H4 (cell line): ENCODE measurements at regions not wholly inside any gene's neighbourhood (a gene's known extent, or its start where the extent isn't known, plus 50 kb on each side); places are given as distances from the start of the nearest gene placed in this dataset.

Experiments used
- DNase-seq: peaks from one replicate; pipeline ENCODE4 v3.0.0-alpha.2; 2015; ENCODE audit warnings: low spot score

DNA sequence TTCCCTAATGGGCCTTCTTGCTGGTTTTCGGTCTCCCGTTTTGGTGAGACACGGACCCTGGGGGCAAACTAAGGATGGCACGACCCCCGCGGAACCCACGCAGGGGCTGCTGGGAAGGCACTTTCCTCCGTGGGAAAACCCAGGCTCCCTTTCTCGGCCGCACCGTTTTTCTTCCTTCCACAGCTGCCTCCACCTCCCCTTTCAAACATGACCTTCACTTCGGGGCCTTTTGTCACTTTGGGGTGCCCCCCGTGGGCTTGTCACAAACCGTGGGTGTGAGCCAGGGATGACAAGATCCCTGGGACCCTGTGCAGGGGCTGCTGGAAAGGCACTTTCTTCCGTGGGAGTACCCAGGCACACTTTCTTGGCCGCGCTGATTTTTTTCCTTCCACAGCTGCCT is 268.7 kb downstream of the ALG10 start:
- no peak for DNase-seq

DNA sequence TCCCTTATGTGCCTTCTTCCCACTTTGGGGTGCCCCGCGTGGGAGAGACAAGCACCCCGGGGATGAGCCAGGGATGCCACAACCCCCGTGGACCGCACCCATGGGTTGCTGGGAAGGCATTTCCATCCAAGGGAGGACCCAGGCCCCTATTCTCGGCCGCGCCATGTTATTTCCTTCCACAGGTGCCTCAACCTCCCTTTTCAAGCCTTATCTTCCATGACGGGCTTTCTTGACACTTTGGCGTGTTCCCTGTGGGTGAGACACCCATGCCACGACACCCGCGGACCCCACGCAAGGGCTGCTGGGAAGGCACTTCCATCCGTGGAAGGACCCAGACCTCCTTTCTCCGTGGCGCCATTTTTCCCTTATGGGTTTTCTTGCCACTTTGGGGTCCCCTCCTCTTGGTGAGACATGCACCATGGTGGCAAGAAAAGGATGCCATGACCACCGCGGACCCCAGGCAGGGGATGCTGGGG is 269.2 kb downstream of the ALG10 start:
- DNase-seq = no peak

DNA sequence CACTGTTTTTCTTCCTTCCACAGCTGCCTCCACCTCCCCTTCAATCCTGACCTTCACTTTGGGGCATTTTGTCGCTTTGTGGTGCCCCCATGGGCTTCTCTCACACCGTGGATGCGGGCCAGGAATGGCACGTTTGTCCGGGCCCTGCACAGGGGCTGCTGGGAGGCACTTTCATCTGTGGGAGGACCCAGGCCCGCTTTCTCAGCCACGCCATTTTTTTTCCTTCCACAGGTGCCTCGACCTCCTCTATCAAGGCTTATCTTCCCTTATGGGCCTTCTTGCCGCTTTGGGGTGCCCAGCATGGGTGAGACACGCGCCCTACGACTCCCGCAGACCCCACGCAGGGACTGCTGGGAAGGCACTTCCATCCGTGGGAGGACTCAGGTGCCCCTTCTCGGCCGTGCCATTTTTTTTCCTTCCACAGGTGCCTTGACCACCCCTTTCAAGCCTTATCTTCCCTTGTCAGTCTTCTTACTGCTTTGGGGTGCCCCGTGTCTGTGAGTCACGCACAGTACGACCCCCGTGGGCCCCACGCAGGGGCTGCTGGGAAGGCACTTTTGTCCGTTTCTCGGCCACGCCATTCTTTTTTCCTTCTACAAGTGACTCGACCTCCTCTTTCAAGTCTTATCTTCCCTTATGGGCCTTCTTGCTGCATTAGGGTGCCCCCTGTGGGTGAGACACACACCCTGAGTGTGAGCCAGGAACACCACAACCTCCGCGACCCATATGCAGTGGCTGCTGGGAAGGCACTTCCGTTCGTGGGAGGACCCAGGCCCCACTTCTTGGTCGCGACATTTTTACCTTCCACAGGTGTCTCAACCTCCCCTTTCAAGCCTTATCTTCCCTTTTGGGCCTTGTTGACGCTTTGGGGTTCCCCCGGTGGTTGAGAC is 270.7 kb downstream of the ALG10 start:
- DNase-seq = no peak

DNA sequence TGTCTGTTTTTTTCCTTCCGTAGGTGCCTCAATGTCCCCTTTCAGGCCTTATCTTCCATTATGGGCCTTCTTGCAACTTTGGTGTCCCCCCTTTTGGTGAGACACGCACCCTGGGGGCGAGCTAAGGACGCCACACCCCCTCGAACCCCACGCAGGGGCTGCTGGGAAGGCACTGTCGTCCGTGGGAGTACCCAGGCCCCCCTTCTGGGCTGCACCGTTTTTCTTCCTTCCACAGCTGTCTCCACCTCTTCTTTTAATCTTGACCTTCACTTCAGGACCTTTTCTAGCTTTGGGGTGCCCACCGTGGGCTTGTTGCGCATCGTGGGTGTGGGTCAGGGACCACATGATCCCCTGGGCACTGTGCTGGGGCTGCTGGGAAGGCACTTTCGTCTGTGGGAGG is 271.8 kb downstream of the ALG10 start:
- DNase-seq = no peak

DNA sequence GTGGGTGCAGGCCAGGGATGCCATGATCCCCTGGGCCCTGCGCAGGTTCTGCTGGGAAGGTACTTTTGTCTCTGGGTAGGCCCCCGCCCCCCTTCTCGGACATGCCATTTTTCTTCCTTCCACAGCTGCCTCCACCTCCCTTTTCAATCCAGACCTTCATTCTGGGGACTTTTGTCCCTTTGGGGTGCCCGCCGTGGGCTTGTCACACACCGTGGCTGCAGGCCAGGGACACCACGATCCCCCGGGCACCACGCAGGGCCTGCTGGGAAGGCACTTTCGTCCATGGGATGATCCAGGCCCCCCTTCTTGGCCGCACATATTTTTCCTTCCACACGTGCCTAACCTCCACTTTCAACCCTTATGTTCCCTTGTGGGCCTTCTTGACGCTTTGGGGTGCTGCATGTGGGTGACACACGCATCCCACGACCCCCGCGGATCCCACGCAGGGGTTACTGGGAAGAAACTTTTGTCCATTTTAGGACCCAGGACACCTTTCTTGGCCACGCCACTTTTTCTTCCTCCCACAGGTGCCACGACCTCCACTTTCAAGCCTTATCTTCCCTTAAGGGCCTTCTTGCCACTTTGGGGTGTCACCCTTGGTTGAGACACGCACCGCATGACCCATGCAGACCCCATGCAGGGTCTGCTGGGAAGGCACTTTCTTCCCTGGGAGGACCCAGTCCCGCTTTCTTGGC is 272.5 kb downstream of the ALG10 start:
- no peak for DNase-seq

DNA sequence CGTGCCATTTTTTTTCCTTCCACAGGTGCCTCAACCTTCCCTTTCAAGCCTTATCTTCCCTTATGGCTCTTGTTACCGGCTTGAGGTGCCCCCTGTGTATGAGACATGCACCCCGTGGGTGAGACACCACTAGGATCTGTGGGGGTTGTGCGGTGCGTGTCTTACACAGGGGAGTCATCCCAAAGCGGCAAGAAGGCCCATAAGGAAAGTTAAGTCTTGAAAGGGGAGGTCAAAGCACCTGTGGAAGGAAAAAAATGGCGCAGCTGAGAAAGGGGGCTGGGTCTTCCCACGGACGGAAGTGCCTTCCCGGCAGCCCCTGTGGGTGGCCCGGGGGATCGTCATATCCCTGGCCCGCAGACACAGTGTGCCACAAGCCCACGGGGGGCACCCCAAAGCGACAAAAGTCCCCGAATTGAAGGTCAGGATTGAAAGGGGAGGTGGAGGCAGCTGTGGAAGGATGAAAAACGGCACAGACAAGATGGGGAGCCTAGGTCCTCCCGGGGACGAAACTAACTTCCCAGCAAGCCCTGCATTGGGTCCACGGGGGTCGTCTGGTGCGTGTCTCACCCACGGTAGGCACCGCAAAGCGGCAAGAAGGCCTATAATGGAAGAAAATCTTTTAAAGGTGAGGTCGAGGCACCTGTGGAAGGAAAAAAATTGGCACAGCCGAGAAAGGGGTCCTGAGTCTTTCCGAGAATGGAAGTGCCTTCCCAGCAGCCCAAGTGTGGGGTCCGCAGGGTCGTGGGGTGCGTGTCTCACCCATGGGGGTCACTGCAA is 273.3 kb downstream of the ALG10 start:
- DNase-seq = no peak

DNA sequence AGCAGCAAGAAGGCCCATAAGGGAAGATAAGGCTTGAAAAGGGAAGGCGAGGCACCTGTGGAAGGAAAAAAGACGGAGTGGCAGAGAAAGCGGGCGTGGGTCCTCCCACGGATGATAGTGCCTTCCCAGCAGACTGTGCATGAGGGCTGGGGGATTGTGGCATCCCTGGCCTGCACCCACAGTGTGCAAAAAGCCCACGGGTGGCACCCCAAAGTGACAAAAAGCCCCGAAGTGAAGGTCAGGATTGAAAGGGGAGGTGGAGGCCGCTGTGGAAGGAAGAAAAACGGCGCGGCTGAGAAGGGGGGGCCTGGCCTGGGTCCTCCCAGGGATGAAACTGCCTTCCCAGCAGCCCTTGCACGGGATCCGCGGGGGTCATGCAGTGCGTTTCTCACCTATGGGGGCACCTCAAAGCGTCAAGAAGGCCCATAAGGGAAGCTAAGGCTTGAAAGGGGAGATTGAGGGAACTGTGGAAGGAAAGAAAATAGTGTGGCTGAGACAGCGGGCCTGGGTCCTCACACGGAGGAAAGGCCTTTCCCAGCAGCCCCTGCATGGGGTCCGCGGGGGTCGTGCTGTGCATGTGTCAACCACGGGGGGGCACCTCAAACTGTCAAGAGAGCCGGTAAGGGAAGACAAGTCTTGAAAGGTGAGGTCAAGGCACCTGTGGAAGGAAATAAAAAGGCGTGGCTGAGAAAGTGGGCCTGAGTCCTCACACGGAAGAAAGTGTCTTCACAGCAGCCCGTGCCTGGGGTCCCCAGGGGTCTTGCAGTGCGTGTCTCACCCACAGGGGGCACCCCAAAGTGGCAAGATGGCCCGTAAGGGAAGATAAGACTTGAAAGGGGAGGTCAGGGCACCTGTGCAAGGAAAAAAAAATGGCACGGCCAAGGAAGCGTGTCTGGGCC is 274.1 kb downstream of the ALG10 start:
- DNase-seq = no peak

DNA sequence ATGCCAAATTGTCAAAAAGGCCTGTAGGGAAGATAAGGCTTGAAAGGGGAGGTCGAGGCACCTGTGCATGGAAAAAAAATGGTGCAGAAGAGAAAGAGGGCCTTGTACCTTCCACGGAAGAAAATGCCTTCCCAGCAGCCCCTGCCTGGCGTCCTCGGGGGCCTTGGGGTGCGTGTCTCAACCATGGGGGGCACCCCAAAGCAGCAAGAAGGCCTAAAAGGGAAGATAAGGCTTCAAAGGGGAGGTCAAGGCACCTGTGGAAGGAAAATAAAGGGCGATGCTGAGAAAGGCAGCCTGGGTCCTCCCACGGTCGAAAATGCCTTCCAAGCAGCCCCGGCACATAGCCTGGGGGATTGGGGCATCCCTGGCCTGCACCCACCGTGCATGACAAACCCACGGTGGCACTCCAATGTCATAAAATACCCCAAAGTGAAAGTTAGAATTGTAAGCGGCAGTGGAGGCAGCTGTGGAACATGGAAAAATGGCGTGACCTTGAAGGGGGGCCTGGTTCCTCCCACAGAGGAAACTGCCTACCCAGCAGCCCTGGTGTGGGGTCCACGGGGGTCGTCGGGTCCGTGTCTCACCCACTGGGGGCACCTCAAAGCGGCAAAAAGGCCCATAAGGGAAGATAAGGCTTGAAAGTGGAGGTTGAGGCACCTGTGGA is 275.0 kb downstream of the ALG10 start:
- DNase-seq = no peak

DNA sequence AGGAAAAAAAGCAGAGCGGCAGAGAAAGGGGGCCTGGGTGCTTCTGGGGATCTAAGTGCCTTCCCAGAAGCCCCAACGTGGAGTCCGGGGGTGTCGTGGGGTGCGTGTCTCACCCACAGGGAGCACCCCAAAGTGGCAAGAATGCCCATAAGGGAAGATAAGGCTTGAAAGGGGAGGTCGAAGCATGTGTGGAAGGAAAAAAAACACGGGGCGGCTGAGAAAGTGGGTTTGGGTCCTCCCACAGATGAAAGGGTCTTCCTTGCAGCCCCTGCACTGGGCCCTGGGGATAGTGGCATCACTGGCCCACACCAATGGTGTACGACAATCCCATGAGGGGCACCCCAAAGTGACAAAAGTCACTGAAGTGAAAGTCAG is 275.5 kb downstream of the ALG10 start:
- no peak for DNase-seq

DNA sequence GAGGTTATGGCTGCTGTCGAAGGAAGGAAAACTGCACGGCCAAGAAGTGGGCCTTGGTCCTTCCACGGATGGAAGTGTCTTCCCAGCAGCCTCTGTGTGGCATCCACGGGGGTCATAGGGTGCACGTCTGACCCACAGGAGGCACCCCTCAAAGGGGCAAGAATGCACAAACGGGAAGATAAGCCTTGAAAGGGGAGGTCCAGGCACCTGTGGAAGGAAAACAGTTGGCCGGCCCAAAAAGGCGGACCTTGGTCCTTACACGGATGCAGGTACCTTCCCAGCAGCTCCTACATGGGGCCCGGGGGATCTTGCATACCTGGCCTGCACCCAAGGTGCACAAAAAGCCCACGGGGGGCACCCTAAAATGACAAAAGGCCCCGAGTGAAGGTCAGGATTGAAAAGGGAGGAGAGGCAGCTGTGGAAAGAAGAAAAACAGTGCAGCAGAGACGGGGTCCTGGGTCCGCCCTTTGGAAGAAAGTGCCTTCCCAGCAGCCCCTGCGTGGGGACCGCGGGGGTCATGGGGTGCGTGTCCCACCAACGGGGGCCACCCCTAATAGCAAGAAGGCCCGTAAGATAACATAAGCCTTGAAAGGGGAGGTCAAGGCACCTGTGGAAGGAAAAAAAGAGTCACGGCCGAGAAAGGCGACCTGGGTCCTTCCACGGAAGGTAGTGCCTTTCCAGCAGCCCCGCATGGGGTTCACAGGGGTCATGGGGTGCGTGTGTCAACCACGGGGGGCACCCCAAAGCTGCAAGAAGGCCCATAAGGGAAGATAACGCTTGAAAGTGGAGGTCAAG is 276.1 kb downstream of the ALG10 start:
- DNase-seq = no peak

DNA sequence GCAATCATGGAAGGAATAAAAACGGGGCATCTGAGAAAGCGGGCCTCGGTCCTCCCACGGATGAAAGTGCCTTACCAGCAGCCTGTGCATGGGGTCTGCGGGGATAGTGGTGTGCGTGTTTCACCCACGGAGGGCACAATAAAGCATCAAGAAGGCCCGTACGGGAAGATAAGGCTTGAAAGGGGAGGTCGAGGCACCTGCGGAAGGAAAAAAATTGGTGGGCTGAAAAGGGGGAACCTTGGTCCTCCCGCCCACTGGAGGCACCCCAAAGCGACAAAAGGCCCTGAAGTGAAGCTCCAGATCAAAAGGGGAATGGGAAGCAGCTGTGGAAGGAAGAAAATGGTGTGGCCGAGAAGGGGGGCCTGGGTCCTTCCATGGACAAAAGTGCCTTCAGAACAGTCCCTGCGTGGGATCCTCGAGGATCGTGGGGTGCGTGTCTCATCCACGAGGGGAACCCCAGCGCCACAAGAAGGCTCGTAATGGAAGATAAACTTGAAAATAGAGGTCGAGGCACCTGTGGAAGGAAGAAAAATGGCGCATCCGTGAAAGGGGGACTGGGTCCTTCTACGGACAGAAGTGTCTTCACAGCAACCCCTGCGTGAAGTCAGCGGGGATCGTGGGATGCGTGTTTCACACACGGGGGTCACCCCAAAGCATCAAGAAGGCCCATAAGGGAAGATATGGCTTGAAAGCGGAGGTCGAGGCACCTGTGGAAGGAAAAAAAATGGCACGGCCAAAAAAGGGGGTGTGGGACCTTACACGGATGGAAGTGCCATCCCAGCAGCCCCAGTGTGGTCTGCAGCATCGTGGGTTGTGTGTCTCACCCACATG is 276.9 kb downstream of the ALG10 start:
- no peak for DNase-seq

DNA sequence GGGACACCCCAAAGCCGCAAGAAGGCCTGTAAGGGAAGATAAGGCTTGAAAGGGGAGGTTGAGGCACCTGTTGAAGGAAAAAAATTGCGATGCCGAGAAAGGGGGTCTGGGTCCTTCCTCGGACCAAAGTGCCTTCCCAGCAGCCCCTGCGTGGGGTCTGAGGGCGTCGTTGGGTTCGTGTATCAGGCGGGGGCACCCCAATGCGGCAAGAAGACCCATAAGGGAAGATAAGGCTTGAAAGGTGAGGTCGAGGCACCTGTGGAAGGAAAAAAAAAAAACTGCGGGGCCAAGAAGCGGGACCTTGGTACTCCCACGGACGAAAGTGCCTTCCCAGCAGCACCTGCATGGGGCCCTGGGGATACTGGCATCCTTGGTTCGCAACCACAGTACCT is 277.5 kb downstream of the ALG10 start:
- DNase-seq = no peak

DNA sequence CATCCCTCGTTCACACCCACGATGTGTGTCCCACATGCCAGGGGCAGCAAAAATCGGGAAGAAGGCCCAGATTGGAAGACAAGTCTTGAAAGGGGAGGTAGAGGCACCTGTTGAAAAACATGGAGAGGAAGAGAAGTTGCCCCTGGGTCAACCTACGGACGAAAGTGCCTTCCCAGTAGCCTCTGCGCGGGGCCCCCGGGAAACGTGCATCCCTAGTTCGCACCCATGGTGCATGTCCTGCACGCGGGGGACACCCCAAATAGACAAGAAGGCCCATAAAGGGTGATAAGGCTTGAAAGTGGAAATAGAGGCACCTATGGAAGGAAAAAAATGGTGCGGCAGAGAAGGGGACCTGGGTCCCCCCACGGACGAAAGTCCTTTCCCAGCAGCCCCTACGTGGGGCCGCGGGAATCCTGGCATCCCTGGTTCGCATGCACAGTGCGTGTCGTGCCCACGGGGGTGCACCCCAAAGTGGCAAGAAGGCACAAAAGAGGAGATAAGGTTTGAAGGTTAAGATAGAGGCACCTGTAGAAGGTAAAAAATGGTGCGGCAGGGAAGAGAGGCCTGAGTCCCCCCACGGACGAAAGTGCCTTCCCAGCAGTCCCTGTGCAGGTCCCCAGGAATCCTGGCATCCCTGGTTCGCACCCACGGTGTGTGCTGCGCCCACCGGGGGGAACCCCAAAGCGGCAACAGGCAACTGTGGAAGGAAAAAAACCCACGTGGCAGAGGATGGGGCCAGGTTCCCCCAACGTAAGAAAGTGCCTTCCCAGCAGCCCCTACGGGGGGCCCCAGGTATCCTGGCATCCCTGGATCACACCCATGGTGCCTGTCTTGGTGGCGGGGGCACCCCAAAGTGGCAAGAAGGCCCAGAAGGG is 278.3 kb downstream of the ALG10 start:
- no peak for DNase-seq

DNA sequence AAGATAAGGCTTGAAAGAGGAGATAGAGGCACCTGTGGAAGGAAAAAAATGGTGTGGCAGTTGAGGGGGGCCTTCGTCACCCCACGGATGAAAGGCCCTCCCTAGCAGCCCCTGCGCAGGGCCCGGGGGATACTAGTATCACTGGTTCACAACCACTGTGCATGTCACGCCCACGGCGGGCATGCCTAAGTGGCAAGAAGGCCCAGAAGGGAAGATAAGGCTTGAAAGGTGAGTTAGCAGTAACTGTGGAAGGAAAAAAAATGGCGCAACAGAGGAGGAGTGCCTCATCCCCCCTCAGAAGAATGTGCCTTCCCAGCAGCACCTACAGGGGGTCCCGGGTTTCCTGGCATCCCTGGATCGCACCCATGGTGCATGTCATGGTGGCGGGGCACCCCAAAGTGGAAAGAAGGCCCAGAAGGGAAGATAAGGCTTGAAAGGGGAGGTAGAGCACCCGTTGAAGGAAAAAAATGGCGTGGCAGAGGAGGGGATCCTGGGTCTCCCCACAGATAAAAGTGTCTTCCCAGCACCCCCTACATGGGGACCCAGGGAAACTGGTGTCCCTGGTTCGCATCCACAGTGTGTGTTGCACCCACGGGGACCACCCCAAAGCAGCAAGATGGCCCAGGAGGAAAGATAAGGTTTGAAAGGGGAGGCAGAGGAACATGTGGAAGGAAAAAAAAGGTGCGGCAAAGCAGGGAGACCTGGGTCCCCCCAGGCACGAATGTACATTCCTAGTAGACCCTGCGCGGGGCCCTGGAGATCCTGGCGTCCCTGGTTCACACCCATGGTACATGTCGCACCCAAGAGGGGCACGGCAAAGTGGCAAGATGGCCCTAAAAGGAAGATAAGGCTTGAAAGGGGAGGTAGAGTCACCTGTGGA is 279.2 kb downstream of the ALG10 start:
- DNase-seq = no peak

DNA sequence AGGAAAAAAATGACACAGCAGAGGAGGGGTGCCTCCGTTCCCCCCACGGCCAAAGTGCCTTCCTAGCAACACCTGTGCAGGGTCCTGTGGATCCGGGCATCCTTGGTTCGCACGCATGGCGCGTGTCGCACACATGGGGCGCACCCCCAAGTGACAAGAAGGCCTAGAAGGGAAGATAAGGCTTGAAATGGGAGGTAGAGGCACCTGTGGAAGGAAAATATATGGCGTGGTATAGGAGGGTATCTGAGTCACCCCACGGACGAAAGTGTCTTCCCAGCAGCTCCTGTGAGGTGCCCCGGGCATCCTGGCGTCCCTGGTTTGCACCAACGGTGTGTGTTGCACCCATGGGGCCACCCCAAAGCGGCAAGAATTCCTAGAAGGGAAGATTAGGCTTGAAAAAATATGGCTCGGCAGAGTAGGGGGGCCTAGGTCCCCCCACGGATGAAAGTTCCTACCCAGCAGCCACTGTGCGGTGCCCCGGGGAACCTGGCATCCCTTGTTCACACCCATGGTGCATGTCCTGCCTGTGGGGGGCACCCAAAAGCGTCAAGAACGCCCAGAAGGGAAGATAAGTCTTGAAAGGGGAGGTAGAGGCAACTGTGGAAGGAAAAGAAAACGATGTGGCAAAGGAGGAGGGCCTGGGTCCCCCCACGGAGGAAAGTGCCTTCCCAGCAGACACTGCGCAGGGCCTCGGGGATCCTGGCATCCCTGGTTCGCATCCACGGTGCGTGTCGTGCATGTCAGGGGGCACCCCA is 280.0 kb downstream of the ALG10 start:
- DNase-seq = no peak
